GM21367 (cell line): ENCODE measurements at regions not wholly inside any gene's neighbourhood (a gene's known extent, or its start where the extent isn't known, plus 50 kb on each side); places are given as distances from the start of the nearest gene placed in this dataset.

Source experiments
- ATAC-seq: cut with Tn5 transposase; IDR thresholded peaks from one replicate; pipeline ENCODE4 v1.9.1; 2021; ENCODE audit not compliant: unreplicated experiment

- peak; percentile 64 for ATAC-seq
These were observed 104.2 kb upstream of the PFN2 start for GRCh38 chr3:150074697-150075416.

- ATAC-seq = peak; percentile 58
These were observed 103.6 kb upstream of the PFN2 start for GRCh38 chr3:150074277-150074676.

- no peak for ATAC-seq
These were observed 102.8 kb upstream of the PFN2 start for GRCh38 chr3:150073513-150073912.

GRCh38 chr3:150073031-150073430, 102.3 kb upstream of the PFN2 start:
- ATAC-seq = no peak

- ATAC-seq = no peak
These were observed 101.9 kb upstream of the PFN2 start for GRCh38 chr3:150072576-150072975.

GRCh38 chr3:150070271-150070670, 99.6 kb upstream of the PFN2 start:
- ATAC-seq = no peak

GRCh38 chr3:150069633-150070032, 98.9 kb upstream of the PFN2 start:
- no peak for ATAC-seq

GRCh38 chr3:150069154-150069527, 98.4 kb upstream of the PFN2 start:
- ATAC-seq = no peak

- ATAC-seq = no peak
These were observed 97.9 kb upstream of the PFN2 start for GRCh38 chr3:150068440-150069153.

- ATAC-seq = no peak
These were observed 96.9 kb upstream of the PFN2 start for GRCh38 chr3:150067561-150067960.

GRCh38 chr3:150064971-150065370, 94.3 kb upstream of the PFN2 start:
- ATAC-seq = no peak

- ATAC-seq = no peak
These were observed 92.5 kb upstream of the PFN2 start for GRCh38 chr3:150063237-150063636.

- ATAC-seq = no peak
These were observed 91.8 kb upstream of the PFN2 start for GRCh38 chr3:150062492-150062891.

GRCh38 chr3:150061288-150062024, 90.8 kb upstream of the PFN2 start:
- ATAC-seq = no peak

- ATAC-seq = no peak
These were observed 89.0 kb upstream of the PFN2 start for GRCh38 chr3:150059729-150060128.

- no peak for ATAC-seq
These were observed 88.5 kb upstream of the PFN2 start for GRCh38 chr3:150059241-150059640.

- ATAC-seq = no peak
These were observed 86.5 kb upstream of the PFN2 start for GRCh38 chr3:150057227-150057626.

- ATAC-seq = no peak
These were observed 84.6 kb upstream of the PFN2 start for GRCh38 chr3:150055332-150055731.

GRCh38 chr3:150054635-150055034, 83.9 kb upstream of the PFN2 start:
- ATAC-seq = no peak

GRCh38 chr3:150050510-150050909, 79.8 kb upstream of the PFN2 start:
- no peak for ATAC-seq

GRCh38 chr3:150049317-150049716, 78.6 kb upstream of the PFN2 start:
- ATAC-seq = no peak

GRCh38 chr3:150041877-150042276, 71.2 kb upstream of the PFN2 start:
- ATAC-seq = no peak
